DND-41 (cell line): ENCODE measurements at regions not wholly inside any gene's neighbourhood (a gene's known extent, or its start where the extent isn't known, plus 50 kb on each side); places are given as distances from the start of the nearest gene placed in this dataset.

Source experiments
- CTCF ChIP-seq: IDR thresholded peaks from 2 replicates; pipeline ENCODE4 v1.5.1; 2012; ENCODE audit warnings: borderline replicate concordance, low read length, moderate library complexity, mild to moderate bottlenecking; ENCODE audit not compliant: poor library complexity, severe bottlenecking; ENCODE audit errors: extremely low read depth
- EZH2 ChIP-seq: IDR thresholded peaks from 3 replicates; pipeline ENCODE4 v1.6.1; 2012; ENCODE audit warnings: borderline replicate concordance, low read depth, mild to moderate bottlenecking, moderate library complexity, low read length, inconsistent platforms; ENCODE audit not compliant: severe bottlenecking

GRCh38 chr10:64007157-64007556 lies 486.0 kb downstream of the REEP3 start:
- TF ChIP-seq EZH2, result no peak
- TF ChIP-seq CTCF, result no peak
